SHP77 treated with DMSO at 0.1 percent for 48 hours (cell line): ENCODE measurements at regions not wholly inside any gene's neighbourhood (a gene's known extent, or its start where the extent isn't known, plus 50 kb on each side); places are given as distances from the start of the nearest gene placed in this dataset.

Experiments used
- DNase-seq: peaks from one replicate; lab custom pipeline; 2025; lab: John Stamatoyannopoulos, UW

GRCh38 chr5:133769842-133770241 lies 157.5 kb upstream of the FSTL4 start:
- DNase-seq = no peak

DNA sequence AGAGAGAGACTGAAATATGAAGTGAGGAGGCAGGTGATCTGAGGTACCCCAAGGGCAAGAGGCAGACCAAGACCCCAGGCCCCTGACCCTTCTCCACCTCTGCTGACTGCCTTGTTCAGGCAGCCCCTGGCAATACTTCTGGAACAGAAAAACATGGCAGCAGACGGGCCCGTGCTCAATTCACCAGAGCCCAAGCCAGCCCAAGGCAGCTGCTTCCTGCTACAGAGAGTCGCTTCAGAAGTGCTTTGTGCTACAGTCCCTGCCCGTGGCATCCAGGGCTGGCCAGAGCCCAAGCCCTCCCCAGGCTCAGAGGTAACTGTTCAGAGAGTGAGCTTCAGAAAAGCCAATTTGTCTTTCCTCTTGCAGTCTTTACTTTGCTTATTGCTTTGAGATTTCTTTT lies 151.4 kb upstream of the FSTL4 start:
- no peak for DNase-seq

DNA sequence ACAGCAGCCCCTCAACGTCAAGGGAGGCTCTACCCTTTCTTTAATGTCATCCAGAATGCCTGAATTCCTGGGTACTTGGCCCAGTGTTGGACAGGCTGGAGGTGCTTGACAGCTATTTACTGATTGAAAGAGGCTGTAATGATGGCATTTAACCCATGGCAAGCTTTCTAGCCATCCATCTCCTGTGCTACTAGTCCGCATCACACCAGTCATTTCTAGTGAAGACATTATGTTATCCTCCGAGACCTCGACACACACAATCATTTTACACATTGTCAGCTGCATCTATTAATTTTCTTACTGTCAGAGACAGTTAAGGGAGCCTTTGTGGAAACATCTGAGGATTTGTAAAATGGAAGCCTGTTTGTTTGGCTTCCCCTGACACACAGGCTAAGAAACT lies 149.3 kb upstream of the FSTL4 start:
- no peak for DNase-seq

DNA sequence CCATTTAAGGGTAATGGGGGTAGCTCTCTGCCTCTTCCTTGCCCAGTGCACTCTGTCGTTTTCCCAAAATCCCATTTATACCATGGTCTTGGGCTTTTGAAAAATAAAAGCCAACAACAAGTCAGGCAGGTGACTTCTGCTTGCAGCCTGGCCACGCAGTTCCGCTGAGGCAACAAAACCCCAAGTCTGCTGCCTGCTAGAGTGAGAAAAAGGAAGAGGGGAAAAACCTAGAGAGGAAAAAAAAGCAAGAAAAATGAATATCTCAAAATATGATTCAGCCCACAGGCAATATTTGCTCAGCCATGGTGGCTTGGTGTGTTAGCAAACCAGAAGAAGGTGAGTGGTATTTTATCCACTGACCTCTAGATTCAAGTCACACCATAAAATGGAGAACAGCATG lies 148.2 kb upstream of the FSTL4 start:
- no peak for DNase-seq

DNA sequence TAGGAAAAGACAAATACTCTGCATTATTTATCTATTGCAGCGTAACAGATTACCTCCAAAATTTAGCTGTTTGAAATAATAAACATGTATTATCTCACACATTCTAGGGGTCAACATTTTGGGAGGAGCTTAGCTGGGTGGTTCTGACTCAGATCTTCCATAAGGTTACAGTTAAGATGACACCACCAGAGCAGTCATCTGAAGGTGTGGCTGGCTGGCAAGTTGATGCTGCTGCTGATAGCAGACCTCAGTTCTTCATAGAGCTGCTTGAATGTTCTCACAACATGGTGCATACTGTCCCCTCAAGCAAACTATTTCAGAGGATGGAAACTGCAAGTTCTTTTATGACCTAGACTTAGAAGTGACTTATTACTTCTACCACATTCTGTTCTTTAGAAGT lies 146.3 kb upstream of the FSTL4 start:
- DNase-seq = no peak

GRCh38 chr5:133757396-133757945 lies 145.1 kb upstream of the FSTL4 start:
- DNase-seq = no peak

DNA sequence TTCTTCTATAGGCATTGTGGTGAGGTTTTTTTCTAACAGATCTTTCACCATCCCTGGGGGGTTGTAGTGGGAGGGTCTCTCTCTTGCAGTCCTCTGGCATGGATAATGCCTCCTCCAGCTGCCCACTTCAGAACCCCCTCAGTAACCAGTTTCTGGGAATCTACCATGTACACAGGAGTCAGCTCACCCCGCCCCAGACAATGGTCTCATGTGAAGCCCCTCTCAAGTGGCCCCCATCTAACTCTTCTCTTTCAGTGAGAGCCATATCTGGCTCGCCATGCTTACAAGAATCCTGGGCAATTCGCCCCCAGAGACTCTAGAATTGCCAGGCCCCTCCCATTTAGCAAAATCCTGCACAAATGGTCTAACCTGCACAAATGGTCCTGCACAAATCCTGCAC lies 144.4 kb upstream of the FSTL4 start:
- DNase-seq = no peak

GRCh38 chr5:133756036-133756435 lies 143.7 kb upstream of the FSTL4 start:
- no peak for DNase-seq

DNA sequence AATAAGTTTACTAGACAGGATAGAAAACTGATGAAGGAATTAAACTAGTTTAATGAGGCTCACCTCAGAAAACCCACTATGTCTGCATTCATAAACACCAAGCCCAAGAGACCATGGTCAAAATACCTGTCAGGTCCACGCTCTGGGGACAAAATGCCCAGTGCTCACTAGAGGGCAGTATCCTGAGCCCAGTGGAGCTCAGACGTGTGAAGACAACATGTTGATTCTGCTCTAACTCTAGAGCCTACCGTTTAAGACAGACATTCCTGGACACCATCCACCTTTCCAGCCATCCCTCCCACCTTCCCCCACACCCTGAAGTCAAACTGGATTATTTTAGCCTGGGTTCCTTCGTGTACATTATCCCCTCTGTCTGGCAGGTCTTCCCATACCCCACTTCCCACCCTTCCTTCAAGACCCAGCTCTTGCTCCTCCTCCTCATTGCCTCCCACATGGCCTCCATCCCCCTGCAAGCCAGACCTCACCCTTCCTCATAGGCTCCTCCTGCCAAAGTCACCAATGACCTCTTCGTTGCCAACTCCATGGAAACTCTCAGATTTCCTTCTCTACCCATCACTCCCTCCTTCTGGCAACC lies 142.3 kb upstream of the FSTL4 start:
- no peak for DNase-seq

DNA sequence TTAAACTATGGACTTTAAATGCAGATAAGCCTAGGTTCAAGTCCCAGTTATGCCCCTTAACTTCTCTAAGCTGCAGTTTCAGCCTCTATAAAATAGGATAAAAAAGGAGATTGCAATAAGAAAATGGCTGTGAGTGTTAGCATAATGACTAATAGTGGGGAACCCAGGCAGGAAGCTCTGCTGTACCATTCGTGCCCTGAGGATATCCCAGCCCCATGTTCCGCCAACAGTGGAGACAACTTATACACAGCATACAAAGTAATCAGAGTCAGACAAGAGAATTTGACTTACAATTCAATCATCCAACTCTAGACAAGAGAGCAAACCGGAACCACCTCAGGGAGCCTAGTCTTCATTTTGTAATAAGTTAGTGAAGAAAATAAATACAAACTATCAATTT lies 141.5 kb upstream of the FSTL4 start:
- no peak for DNase-seq

GRCh38 chr5:133751846-133752245 lies 139.5 kb upstream of the FSTL4 start:
- no peak for DNase-seq

- no peak for DNase-seq
Measured at GRCh38 chr5:133751421-133751820, 139.1 kb upstream of the FSTL4 start.

DNA sequence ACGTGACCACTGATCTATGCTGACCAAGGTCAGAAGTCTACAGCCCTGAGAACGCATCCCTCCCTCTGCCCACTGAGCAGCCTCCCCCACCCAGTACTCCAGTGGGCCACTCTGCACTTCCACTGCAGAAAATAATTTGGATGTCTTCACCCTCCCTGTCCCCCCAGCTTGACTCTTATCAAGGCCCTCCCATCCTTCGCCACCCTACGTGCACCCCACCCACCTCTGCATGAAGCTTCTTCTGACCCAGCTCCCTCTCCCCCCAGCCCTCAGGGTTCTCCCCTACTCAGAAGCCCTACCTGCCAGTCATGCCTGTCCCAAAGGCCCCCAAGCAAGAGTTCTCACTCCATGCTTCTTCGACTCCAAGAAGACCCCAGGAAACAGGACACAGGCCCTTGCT lies 138.5 kb upstream of the FSTL4 start:
- DNase-seq = no peak

DNA sequence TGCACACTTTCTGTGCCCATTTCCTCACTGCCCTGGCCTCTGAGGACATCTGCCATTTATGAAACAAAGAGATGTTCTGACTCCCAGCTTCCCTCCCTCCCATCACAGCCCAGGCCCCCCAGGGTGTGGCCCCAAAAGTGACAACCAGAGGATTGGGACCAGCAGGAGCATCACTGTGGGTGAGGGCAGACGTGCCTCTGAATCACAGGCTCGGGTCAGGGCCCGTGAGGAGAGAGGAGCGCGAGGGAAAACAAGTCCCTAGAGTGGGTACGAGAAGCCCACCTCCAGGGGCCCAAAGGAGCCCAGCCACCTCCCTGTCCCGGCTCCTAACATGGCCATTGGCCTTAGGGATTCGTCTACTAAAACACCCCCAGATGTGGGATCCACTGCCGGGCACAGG lies 138.0 kb upstream of the FSTL4 start:
- no peak for DNase-seq

- DNase-seq = no peak
Measured at GRCh38 chr5:133749331-133749985, 137.1 kb upstream of the FSTL4 start.

- no peak for DNase-seq
Measured at GRCh38 chr5:133746834-133747233, 134.5 kb upstream of the FSTL4 start.

GRCh38 chr5:133744960-133745308 lies 132.6 kb upstream of the FSTL4 start:
- no peak for DNase-seq

DNA sequence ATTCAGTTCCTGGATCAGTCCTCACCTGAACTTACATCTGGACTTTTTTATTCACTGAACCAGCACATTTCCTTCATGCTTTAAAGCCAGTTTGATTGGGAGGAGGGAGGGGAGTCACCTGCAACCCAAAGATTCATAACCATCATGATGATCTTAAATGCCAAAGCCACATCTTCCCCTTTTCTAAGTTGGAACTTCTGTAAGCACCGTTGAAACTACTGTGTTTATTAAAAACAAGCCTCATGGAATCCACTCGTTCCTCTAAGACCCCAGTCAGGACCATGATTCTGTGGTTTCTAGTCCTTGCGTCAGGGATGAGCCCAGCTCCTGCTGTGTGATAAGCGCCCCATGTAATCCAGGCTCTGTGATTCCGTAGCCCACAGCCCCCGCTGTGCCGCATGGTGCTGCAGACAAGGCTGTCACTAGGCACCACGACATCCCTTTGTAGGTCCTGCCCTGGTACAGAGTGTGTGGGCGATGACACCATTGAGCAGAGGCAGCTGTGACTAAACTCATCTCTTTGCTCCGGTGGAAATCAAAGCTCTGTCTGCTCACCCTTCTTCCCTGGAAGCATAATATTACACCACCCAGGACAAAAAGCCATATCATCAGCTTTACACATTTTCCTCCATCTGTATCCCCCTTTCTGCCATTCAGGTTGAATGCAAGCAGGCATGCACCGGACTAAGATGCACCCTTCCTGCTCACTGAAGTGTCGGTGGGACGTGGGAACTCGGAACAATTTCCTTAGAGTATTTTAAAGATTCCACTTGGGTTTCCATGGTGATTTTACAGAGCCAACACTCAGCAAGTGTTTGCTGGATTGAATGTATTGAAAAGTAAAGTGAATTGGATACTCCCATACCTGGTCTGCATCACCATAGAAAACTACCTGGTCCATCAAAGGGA lies 132.0 kb upstream of the FSTL4 start:
- no peak for DNase-seq

DNA sequence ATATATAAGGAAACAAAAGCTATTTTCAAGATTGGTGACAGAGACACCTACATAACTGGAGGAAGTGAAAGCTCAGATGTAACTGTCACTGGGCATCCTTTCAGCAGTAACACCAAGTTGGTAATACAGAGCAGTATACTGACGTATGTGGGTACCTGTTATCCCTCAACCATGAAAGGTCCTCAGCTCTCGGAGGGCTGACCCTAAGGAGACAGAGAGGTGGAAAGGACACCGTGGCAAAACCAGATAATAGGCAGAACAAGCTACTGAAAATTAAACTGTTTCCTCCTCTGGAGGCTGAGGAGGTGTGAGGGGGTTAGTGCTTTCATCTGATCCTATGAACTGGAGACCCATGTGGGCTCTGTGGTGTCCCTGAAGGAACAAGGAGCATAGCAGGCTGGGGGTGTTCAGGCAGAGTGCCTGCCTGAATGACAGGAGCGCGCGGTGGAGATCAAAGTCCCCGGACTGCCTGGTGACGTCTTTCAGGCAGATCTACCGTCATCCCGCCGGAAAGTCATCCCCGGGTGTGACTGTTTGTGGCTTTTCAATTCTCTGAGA lies 130.2 kb upstream of the FSTL4 start:
- DNase-seq = no peak

- DNase-seq = no peak
Measured at GRCh38 chr5:133741818-133742355, 129.5 kb upstream of the FSTL4 start.

- DNase-seq = no peak
Measured at GRCh38 chr5:133741396-133741795, 129.1 kb upstream of the FSTL4 start.

DNA sequence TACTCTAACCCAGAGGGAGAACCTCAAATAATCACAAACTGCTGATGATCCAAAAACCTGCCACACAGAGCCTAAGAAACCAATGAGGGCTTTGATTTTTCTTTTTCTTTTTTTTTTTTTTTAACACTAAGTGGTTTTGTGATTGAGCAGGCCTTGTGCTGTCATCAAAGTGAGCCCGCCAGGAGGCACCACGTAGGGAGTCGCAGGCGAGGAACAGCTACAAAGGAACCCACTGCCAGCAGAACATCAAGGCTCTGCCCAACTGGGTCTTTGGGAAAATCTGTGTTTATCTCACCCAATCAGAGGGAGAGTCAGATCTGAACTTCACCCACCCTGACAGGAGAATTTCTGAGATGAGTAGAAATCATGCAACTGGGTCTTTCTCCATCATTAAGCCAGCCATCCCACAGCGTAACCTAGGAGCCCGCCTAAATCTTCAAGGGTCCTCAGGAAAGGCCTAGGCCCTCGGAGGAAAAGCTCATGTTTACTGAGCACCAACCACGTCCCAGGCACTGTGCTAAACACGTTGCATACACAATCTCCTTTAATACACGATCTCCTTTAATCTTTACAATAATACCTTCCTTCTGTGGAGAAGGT lies 126.9 kb upstream of the FSTL4 start:
- DNase-seq = no peak
